ENCODE measurements at regions not wholly inside any gene's neighbourhood (a gene's known extent, or its start where the extent isn't known, plus 50 kb on each side); places are given as distances from the start of the nearest gene placed in this dataset.

GRCh38 chr16:5722116-5722619 lies 624.6 kb upstream of the EEF2KMT start:
- TF ChIP-seq CTCF (conservative IDR thresholded peaks at IDR 0.05; ENCODE audit: low read depth, low read length) (no peak), POLR2A (IDR thresholded peaks at IDR 0.05; ENCODE audit: low read depth, low read length) (no peak), RCOR1 (IDR thresholded peaks at IDR 0.05; ENCODE audit: insufficient replicate concordance, low read length) (no peak), RAD21 (IDR thresholded peaks at IDR 0.05; ENCODE audit: low read length) (no peak), SMC3 (IDR thresholded peaks at IDR 0.05; ENCODE audit: low read depth, low read length) (no peak), RFX5 (IDR thresholded peaks at IDR 0.05; ENCODE audit: low read depth, low read length) (no peak), BHLHE40 (IDR thresholded peaks at IDR 0.05; ENCODE audit: low read depth, low read length) (no peak), CEBPB (IDR thresholded peaks at IDR 0.05; ENCODE audit: low read depth, low read length) (no peak), MXI1 (IDR thresholded peaks at IDR 0.05; ENCODE audit: borderline replicate concordance, low read depth, low read length) (no peak), MAFK (IDR thresholded peaks at IDR 0.05; ENCODE audit: low read depth, low read length) (no peak)
- TF ChIP-seq, protein P1, sequence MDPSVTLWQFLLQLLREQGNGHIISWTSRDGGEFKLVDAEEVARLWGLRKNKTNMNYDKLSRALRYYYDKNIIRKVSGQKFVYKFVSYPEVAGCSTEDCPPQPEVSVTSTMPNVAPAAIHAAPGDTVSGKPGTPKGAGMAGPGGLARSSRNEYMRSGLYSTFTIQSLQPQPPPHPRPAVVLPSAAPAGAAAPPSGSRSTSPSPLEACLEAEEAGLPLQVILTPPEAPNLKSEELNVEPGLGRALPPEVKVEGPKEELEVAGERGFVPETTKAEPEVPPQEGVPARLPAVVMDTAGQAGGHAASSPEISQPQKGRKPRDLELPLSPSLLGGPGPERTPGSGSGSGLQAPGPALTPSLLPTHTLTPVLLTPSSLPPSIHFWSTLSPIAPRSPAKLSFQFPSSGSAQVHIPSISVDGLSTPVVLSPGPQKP (IDR thresholded peaks at IDR 0.05; ENCODE audit: borderline replicate concordance, low read depth, low read length), result no peak
- TF ChIP-seq, protein P2, sequence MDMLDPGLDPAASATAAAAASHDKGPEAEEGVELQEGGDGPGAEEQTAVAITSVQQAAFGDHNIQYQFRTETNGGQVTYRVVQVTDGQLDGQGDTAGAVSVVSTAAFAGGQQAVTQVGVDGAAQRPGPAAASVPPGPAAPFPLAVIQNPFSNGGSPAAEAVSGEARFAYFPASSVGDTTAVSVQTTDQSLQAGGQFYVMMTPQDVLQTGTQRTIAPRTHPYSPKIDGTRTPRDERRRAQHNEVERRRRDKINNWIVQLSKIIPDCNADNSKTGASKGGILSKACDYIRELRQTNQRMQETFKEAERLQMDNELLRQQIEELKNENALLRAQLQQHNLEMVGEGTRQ (IDR thresholded peaks at IDR 0.05; ENCODE audit: low read depth, low read length), result no peak
